ENCODE measurements at regions not wholly inside any gene's neighbourhood (a gene's known extent, or its start where the extent isn't known, plus 50 kb on each side); places are given as distances from the start of the nearest gene placed in this dataset.

GRCh38 chr1:118504221-118504644, 319.2 kb upstream of the SPAG17 start:
- no peak for DNase-seq (ENCODE audit: low read depth)
- TF ChIP-seq CTCF (IDR thresholded peaks at IDR 0.05; ENCODE audit: insufficient read depth, low read depth, low read length) = no peak

GRCh38 chr1:118503752-118504151, 318.7 kb upstream of the SPAG17 start:
- no peak overlapping the region for H3K4me3 ChIP-seq (ENCODE audit: low read depth, low read length)
- no peak for TF ChIP-seq CTCF (IDR thresholded peaks at IDR 0.05; ENCODE audit: insufficient read depth, low read depth, low read length)
- no peak for DNase-seq (ENCODE audit: low read depth)

More at GRCh38 chr1:118504221-118504644, 319.2 kb upstream of the SPAG17 start:
- H3K4me3 ChIP-seq (ENCODE audit: low read depth, low read length) = no peak overlapping the region

- TF ChIP-seq CTCF (IDR thresholded peaks at IDR 0.05; ENCODE audit: insufficient read depth, low read depth, low read length) = no peak
- DNase-seq (ENCODE audit: low read depth) = no peak
- H3K4me3 ChIP-seq (ENCODE audit: low read depth, low read length) = no peak overlapping the region
Observed at GRCh38 chr1:118494998-118495397, 310.0 kb upstream of the SPAG17 start.

GRCh38 chr1:118488787-118489186, 303.8 kb upstream of the SPAG17 start:
- H3K4me3 ChIP-seq (ENCODE audit: low read depth, low read length) = no peak overlapping the region
- no peak for TF ChIP-seq CTCF (IDR thresholded peaks at IDR 0.05; ENCODE audit: insufficient read depth, low read depth, low read length)
- DNase-seq (ENCODE audit: low read depth) = no peak

- DNase-seq (ENCODE audit: low read depth) = no peak
- TF ChIP-seq CTCF (IDR thresholded peaks at IDR 0.05; ENCODE audit: insufficient read depth, low read depth, low read length) = no peak
- no peak overlapping the region for H3K4me3 ChIP-seq (ENCODE audit: low read depth, low read length)
Observed at GRCh38 chr1:118487932-118488331, 302.9 kb upstream of the SPAG17 start.

- TF ChIP-seq CTCF (IDR thresholded peaks at IDR 0.05; ENCODE audit: insufficient read depth, low read depth, low read length) = no peak
- H3K4me3 ChIP-seq (ENCODE audit: low read depth, low read length) = no peak overlapping the region
- no peak for DNase-seq (ENCODE audit: low read depth)
Observed at GRCh38 chr1:118487091-118487490, 302.1 kb upstream of the SPAG17 start.

- no peak for DNase-seq (ENCODE audit: low read depth)
- H3K4me3 ChIP-seq (ENCODE audit: low read depth, low read length) = no peak overlapping the region
- TF ChIP-seq CTCF (IDR thresholded peaks at IDR 0.05; ENCODE audit: insufficient read depth, low read depth, low read length) = no peak
Observed at GRCh38 chr1:118486199-118486598, 301.2 kb upstream of the SPAG17 start.

Measured in fibroblast of villous mesenchyme (primary cell).